NCI-H2107 treated with DMSO at 0.1 percent for 48 hours (cell line): ENCODE measurements at regions not wholly inside any gene's neighbourhood (a gene's known extent, or its start where the extent isn't known, plus 50 kb on each side); places are given as distances from the start of the nearest gene placed in this dataset.
"Not testable (repeated sequence)": the region's sequence is repeated elsewhere in the genome, so short reads cannot be mapped to it uniquely, and the experiment has no call there.

Source experiments
- DNase-seq: peaks from one replicate; lab custom pipeline; 2025; ENCODE audit not compliant: unreplicated experiment; lab: John Stamatoyannopoulos, UW

- no peak for DNase-seq
Measured at GRCh38 chr6:97347111-97347510, 64.1 kb upstream of the MMS22L start.

GRCh38 chr6:97361286-97361685 lies 78.3 kb upstream of the MMS22L start:
- DNase-seq: no peak

- DNase-seq: no peak
Measured at GRCh38 chr6:97364327-97364726, 81.3 kb upstream of the MMS22L start.

- not testable (repeated sequence) for DNase-seq
Measured at GRCh38 chr6:97382071-97382470, 99.1 kb upstream of the MMS22L start.

- no peak for DNase-seq
Measured at GRCh38 chr6:97392735-97393134, 109.7 kb upstream of the MMS22L start.

- peak; percentile 31 for DNase-seq
Measured at GRCh38 chr6:97394160-97394748, 111.2 kb upstream of the MMS22L start.

- DNase-seq: no peak
Measured at GRCh38 chr6:97396880-97397279, 113.9 kb upstream of the MMS22L start.

- no peak for DNase-seq
Measured at GRCh38 chr6:97399208-97399607, 116.2 kb upstream of the MMS22L start.

GRCh38 chr6:97401533-97401932 lies 118.5 kb upstream of the MMS22L start:
- DNase-seq: no peak

- no peak for DNase-seq
Measured at GRCh38 chr6:97405818-97406409, 122.9 kb upstream of the MMS22L start.

GRCh38 chr6:97406633-97407032 lies 123.6 kb upstream of the MMS22L start:
- DNase-seq: no peak

GRCh38 chr6:97411610-97412009 lies 128.6 kb upstream of the MMS22L start:
- DNase-seq: no peak

GRCh38 chr6:97412511-97412910 lies 129.5 kb upstream of the MMS22L start:
- no peak for DNase-seq

- DNase-seq: no peak
Measured at GRCh38 chr6:97422171-97422570, 139.2 kb upstream of the MMS22L start.

GRCh38 chr6:97423190-97423589 lies 140.2 kb upstream of the MMS22L start:
- DNase-seq: no peak

GRCh38 chr6:97427648-97428047 lies 144.6 kb upstream of the MMS22L start:
- no peak for DNase-seq

GRCh38 chr6:97437087-97437486 lies 154.1 kb upstream of the MMS22L start:
- DNase-seq: peak; percentile 2

GRCh38 chr6:97438011-97438671 lies 155.1 kb upstream of the MMS22L start:
- no peak for DNase-seq

GRCh38 chr6:97440590-97441176 lies 157.7 kb upstream of the MMS22L start:
- peak; percentile 54 for DNase-seq

- DNase-seq: no peak
Measured at GRCh38 chr6:97443408-97444080, 160.5 kb upstream of the MMS22L start.

GRCh38 chr6:97445407-97445806 lies 162.4 kb upstream of the MMS22L start:
- no peak for DNase-seq
